HFF-Myc (cell line): ENCODE measurements at regions not wholly inside any gene's neighbourhood (a gene's known extent, or its start where the extent isn't known, plus 50 kb on each side); places are given as distances from the start of the nearest gene placed in this dataset.

Experiments used
- DNase-seq: peaks from one replicate; pipeline ENCODE4 v3.0.0-alpha.2; 2011; ENCODE audit warnings: low read depth; ENCODE audit errors: extremely low read depth
- H3K4me3 ChIP-seq: replicated peaks from 2 replicates; pipeline ENCODE4 v1.5.1; 2011; ENCODE audit warnings: low read depth, mild to moderate bottlenecking, control low read depth, low read length
- TF ChIP-seq, protein P1 (sequence below): IDR thresholded peaks from 2 replicates; pipeline ENCODE4 v1.5.1; 2012; ENCODE audit warnings: mild to moderate bottlenecking, low read depth, low read length, control low read depth; ENCODE audit errors: missing control alignments

DNA sequence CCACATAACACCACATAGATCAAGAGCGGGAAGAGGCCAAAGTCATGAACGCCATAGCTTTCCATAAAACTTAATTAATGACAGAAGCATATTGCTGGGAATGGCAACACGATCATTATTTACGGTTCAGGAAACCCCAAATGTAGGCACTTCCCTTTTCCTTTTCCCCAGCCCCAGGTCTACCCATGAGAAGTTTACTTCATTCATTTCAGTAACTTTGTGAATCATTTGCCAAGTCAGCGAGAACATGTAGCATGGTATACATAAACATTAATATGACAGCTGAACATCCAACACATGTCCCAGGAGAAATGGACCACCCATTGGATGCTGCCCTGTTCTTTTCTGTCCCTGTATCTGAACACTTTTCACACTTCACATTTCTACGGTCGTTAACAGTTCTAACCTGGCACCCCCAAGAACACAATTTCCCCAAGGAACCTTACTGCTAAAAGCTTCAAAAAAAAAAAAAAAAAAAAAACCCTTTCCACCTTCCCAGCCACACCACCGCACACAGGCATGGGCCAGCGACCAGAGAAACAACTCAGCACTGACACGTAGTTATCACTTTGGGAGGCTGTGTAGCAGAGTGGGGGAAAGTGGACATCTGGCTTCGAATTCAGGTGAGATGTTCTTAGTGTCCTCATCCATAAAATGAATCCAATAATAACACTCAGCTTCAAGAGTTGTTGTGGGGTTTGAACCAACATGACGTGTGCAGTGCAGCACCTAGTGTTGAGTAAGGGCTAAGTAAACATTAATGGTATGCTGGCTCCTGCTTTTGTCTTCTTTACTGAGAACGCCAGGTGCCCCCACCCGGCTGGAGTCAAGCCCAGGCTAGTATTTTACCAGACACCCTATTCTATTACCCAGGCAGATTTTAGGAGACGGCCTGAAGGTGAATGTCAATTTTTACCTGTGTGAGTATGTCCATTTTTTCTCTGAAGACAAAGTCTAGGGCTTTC, 371.5 kb downstream of the LNPK start:
- H3K4me3 ChIP-seq, result no peak overlapping the region
- TF ChIP-seq, protein P1, sequence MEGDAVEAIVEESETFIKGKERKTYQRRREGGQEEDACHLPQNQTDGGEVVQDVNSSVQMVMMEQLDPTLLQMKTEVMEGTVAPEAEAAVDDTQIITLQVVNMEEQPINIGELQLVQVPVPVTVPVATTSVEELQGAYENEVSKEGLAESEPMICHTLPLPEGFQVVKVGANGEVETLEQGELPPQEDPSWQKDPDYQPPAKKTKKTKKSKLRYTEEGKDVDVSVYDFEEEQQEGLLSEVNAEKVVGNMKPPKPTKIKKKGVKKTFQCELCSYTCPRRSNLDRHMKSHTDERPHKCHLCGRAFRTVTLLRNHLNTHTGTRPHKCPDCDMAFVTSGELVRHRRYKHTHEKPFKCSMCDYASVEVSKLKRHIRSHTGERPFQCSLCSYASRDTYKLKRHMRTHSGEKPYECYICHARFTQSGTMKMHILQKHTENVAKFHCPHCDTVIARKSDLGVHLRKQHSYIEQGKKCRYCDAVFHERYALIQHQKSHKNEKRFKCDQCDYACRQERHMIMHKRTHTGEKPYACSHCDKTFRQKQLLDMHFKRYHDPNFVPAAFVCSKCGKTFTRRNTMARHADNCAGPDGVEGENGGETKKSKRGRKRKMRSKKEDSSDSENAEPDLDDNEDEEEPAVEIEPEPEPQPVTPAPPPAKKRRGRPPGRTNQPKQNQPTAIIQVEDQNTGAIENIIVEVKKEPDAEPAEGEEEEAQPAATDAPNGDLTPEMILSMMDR, result no peak
- DNase-seq, result no peak

- no peak overlapping the region for H3K4me3 ChIP-seq
- DNase-seq, result no peak
- TF ChIP-seq, protein P1, result no peak
These were observed 373.8 kb downstream of the LNPK start for GRCh38 chr2:175628243-175628642.

GRCh38 chr2:175627405-175627804, 374.7 kb downstream of the LNPK start:
- TF ChIP-seq, protein P1, result no peak
- DNase-seq, result no peak
- H3K4me3 ChIP-seq, result no peak overlapping the region

GRCh38 chr2:175626796-175627195, 375.3 kb downstream of the LNPK start:
- H3K4me3 ChIP-seq, result no peak overlapping the region
- TF ChIP-seq, protein P1, result no peak
- no peak for DNase-seq

GRCh38 chr2:175624785-175625184, 377.3 kb downstream of the LNPK start:
- no peak for DNase-seq
- TF ChIP-seq, protein P1, result no peak
- no peak overlapping the region for H3K4me3 ChIP-seq

DNA sequence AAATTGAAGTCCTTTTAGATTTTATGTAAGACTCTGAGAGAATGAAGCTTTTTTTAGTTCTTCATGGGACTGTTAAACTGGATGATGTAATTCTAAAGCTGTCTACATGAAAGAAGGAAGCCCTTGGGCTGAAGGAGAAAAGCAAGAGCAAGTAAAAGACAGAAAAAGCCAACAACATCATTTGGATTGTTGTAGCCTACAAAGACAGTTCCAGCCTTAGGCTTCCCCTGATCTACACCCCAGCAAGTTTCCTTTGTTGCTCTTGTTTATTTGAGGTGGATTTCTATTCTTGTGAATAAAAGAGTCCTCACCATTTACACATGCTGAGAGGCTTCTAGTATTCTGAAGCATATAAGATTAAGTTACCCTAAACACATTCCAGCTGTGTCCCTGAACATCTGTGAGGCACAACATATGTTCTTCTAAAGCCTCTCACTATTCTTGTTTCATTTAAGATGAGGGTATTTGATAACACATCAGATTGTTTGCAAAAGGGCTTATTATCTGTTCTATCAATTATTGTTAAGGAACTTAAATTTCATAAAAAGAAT, 377.8 kb downstream of the LNPK start:
- no peak for DNase-seq
- no peak overlapping the region for H3K4me3 ChIP-seq
- TF ChIP-seq, protein P1, result no peak
